GM19397 (cell line): ENCODE measurements at regions not wholly inside any gene's neighbourhood (a gene's known extent, or its start where the extent isn't known, plus 50 kb on each side); places are given as distances from the start of the nearest gene placed in this dataset.
"Not testable (repeated sequence)": the region's sequence is repeated elsewhere in the genome, so short reads cannot be mapped to it uniquely, and the experiment has no call there.

ENCODE experiments used
- ATAC-seq: cut with Tn5 transposase; IDR thresholded peaks from one replicate; pipeline ENCODE4 v1.9.1; 2021; ENCODE audit warnings: mild to moderate bottlenecking, moderate library complexity; ENCODE audit not compliant: unreplicated experiment

- ATAC-seq = no peak
These were observed 133.4 kb downstream of the FZD1 start for GRCh38 chr7:91397612-91398011.

GRCh38 chr7:91398341-91398740 lies 134.1 kb downstream of the FZD1 start:
- no peak for ATAC-seq

DNA sequence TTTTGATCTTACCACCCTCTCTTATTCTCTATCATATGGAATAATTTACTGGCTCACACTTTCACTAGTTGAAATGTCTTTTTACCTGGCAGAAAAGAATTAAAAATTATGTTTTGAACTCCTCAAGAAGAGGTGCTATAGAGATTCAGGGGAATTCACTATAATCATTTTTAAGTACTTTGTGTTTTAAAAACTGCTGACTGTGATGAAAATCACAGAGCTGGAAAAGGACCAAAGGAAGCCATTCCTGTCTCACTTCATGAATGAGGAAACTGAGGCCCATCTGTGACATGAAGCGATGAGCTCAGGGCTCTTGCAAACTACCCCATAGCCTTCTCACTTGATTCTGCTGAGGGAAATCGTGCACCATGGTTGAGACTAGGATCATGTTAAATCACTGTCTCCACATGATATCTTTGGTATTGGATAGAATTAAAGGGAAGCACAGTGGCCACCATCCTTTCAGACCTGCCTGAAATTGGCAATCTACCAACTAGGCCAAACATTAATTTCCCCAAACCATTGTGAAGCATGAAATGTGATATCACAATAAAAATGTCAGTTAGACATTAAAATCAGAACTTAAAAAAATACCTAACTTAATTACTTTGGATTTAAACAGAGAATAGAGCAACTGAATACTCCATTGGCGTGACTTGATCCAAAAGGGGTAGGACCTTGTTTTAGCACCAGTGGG lies 141.0 kb downstream of the FZD1 start:
- no peak for ATAC-seq

- not testable (repeated sequence) for ATAC-seq
These were observed 141.6 kb downstream of the FZD1 start for GRCh38 chr7:91405873-91406272.

DNA sequence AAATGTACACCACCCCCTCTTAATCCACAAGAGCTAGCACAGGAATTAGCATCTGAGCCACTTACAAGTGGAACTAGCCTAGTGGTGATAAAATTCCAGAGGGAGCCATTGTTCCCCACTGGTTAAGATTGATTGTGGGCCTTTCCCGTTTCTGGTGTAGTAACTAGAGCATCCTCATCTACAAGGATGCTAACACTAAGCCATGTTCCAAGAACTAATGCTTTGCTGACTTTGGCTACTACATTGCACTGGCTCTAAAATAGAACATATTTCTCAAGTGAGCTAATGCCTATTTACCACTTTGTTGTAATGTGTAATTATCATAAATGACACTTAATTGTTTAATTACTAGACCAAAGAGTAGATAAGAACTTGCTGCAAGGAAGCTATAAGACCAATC lies 143.7 kb downstream of the FZD1 start:
- no peak for ATAC-seq

DNA sequence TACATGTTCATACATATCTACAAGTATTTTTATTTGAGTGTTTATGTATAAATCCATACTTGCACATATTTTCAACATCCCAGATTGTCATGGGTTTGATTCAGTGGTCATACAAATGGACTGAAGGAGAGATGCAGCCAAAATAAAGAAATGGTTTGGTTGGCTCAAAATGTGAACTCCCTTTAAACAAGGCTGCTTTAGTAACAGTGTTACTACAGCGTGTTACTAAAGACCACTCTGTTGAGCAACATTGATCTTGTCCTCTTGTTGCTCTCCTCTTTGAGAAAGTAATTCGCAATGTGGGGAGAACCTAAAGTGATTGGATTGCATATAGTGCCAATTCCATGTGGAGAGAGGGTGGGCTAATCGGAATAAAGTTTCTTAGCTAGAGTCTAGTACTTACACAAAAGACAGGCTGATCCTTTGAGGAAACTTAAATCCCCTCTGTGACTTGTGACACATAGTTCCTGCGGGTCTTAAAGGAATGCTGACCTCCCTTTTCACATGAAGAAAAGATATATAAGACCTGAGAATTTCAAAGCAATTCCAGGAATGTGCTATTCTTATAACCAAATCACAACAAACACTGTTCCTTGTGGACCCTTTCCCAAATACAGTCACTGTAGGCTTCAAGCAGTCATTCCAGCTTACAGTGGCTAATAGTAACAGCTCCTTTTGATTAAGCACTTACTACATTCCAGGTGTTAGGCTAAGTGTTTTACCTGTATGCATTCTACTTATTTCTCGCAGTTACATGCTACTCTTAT lies 144.3 kb downstream of the FZD1 start:
- no peak for ATAC-seq

DNA sequence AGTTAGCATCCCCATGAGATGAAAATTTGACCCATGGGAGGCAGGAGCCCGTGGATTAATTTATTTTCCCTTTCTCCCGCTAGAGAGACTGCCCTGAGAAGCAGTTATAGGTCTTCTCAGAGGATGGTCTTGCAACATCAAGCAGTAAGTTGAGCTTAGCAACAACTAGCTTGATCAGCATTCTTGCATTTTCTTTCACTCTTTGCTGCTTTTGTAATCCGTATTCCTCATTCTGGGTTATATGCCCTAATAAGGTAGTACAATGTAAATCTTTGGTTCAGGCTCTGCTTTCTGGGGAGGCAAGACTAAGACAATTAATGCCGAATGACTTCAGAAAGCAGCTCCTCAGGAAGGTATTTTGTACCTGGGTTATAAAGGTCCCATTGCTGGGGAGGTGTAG lies 146.8 kb downstream of the FZD1 start:
- no peak for ATAC-seq

- no peak for ATAC-seq
These were observed 148.1 kb downstream of the FZD1 start for GRCh38 chr7:91412298-91412697.

DNA sequence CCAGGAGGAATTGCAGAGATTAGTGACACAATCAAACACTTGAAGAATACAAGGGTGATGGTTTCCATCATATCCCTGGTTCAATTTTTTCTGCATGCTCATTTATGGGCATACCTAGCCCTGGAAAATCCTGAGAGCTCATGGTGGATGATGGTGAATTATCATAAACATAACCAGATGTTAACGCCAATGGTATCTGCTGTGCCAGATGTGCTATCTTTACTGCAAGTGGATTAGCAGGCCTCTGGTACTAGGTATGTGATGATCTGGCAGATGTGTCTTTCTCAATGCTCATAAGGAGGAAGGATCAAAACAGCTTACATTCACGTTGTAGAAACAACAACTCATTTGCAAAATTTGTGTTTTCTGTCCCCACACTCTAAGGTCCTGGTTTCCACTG lies 150.5 kb downstream of the FZD1 start:
- ATAC-seq = no peak

DNA sequence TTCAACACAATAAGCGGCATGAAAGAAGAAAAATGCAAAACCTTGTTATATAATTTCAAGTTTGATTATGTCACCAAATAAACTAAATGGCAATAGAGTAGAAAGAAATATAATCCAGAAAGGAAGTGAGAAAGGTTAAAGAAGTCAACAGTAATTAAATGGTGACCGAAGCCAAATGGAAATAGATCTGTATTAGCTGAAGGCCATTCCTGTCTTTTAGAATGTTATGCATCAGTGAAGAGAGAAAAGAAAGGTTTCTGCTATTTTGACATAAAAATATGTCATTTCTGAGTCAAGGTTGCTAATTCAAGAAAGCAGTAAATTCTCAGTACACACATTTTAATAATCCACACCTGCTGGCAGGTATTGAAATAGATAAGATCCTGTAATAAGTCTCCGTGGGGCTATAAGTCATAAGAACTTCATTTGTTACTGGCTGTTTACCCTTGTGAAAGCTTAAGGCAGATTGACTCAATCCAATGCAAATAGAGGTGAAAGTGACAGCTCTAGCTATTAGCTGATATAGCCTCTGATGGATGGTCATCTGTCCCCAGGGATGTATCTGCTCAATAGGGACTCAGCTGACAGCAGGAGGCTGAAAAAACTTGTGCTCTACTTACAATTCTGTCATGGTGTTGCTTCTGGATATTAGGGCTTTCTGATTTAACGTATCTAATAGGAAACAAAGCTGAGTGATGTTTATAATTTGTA lies 152.1 kb downstream of the FZD1 start:
- no peak for ATAC-seq

DNA sequence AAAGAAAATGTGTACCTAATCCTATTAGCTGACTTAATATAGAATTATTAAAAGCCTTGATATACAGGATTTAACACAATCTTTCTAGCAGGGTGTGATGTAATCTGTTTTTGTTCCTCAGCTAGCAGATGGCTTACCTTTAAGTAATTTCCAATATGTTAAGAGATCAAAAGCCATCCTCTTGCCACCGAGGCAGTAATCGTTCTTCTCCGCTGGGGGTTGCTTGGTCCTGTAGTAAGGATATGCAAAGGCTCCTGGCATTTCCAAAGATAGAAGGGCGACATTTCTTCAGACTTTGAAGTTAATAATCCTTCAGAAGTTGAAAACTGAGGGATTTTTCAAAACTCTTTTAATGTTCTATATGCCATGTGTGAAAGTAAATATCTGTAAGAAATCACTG lies 156.4 kb downstream of the FZD1 start:
- no peak for ATAC-seq

DNA sequence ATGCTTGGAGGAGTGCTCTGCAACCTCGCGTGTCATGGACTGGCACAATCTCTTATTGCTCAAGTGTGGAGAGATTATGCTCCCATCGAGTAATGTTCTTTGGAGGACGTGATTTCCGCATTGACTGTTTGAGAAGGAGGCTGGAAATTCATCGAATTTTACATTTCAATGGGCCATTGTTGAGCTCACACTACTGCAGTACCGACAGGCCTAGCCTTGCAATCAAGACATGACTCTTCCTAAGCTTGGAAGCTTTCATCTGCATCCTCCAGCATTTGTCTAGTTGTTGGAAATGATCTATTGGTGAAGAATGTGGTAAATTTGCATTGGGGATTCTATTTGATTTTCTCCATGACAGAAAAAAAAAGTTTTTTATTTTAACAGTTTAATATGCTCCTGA lies 156.8 kb downstream of the FZD1 start:
- no peak for ATAC-seq

GRCh38 chr7:91424371-91424770 lies 160.1 kb downstream of the FZD1 start:
- no peak for ATAC-seq

DNA sequence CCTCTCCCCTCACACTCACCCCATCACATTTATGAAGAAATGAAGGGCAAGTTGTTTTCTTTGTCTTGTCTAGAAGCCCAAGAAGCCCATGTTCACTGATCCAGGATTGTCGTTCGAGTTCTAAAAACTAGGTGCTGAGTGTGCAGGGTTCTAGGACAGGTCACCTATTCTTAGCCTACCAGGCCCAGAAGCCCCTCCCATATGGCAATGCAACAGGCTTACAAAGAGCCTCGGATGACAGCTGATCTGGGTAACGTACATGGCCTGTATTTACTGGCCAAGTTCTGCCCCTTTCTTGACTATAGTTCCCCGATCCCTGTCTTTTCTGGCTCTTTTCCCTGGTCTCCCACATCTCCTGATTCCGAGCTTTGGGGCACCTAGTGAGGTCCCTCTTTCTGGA lies 160.9 kb downstream of the FZD1 start:
- no peak for ATAC-seq

GRCh38 chr7:91427051-91427450 lies 162.8 kb downstream of the FZD1 start:
- ATAC-seq = no peak

DNA sequence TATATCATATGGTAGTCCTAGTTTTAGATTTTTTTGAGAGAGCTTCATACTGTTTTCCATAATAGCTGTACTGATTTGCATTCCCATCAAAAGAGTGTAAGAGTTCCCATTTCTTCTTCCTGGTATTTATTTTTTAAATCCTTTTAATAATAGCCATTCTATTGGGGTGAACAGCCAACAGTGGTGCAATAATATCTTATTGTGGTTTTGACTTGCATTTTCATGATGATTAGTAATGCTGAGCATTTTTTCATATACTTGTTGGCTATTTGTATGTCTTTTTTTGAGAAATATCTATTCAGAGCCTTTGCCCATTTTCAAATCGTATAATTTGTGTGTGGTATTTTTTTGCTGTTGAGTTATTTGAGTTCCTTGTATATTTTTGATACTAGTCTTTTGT lies 167.4 kb downstream of the FZD1 start:
- no peak for ATAC-seq

DNA sequence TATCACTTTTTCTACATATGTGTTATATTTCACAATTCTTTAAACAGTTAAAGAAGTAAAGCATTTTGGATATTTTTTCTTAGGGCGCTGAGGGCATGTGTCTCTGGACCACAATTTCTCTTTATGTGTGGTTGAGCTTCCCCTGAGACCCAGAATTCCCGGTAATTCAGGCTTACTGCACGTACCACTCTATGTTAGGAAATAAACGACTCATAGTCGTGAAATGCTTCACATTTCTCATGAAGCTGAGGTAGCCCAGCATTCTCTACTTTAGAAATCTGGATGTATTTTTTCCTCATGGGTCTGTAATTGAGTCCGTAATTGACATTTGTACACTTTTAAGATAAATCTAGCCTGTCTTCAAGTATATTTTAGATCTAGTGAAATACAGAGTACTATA lies 170.6 kb downstream of the FZD1 start:
- ATAC-seq = no peak

GRCh38 chr7:91435381-91436059 lies 171.3 kb downstream of the FZD1 start:
- no peak for ATAC-seq

- no peak for ATAC-seq
These were observed 172.4 kb downstream of the FZD1 start for GRCh38 chr7:91436655-91437054.

- not testable (repeated sequence) for ATAC-seq
These were observed 176.0 kb downstream of the FZD1 start for GRCh38 chr7:91440198-91440597.

- no peak for ATAC-seq
These were observed 179.6 kb downstream of the FZD1 start for GRCh38 chr7:91443862-91444261.
